K562 (cell line): ENCODE measurements at regions not wholly inside any gene's neighbourhood (a gene's known extent, or its start where the extent isn't known, plus 50 kb on each side); places are given as distances from the start of the nearest gene placed in this dataset.

Experiments
- ATAC-seq: fragments of 200-7000 bp; cut with Tn5 transposase; 3 replicates; pipeline ENCODE4 v1.9.1; 2020; ENCODE audit warnings: moderate library complexity
- BruUV-seq: library from RNA; stranded (reverse); fragments of 400-500 nt; replicated peaks from 2 replicates; lab custom pipeline; 2021; lab: Mats Ljungman, UMichigan
- CTCF ChIA-PET: fragments of 300-600 bp; formaldehyde crosslinking; extraction: SDS; loops from one replicate; lab custom pipeline; 2021; ENCODE audit warnings: low intra/inter-chr PET ratio; lab: Yijun Ruan, JAX
- POLR2A ChIA-PET: fragments of 300-600, 350-650 bp; sonication (Branson Sonifier 250); formaldehyde crosslinking; extraction: SDS; loops from one replicate; lab custom pipeline; 2021; ENCODE audit warnings: antibody characterized with exemption, inconsistent platforms; lab: Yijun Ruan, JAX
- DNase-seq, 4 experiments: peaks; one replicate each; pipeline versions ENCODE4 v3.0.0 to v3.0.0-alpha.2; 2011 to 2018; ENCODE audit warnings: low spot score in 3 of 4, mixed read lengths in 3 of 4; ENCODE audit errors: extremely low read depth in 1 of 4
- FAIRE-seq: peaks from 2 replicates; lab custom pipeline; 2011; peaks lifted over from hg19 to GRCh38; lab: Jason Lieb, UNC
- H2AFZ ChIP-seq: 2 replicates; pipeline ENCODE4 v1.6.0; 2011; ENCODE audit warnings: low read depth, low read length, control low read depth, inconsistent platforms
- H3K27ac ChIP-seq: fragments of 200-600 bp; 3 replicates; pipeline ENCODE4 v1.8.0; 2011; ENCODE audit warnings: low read depth, mild to moderate bottlenecking, control low read depth, inconsistent platforms, low read length, moderate library complexity, mixed read lengths; ENCODE audit errors: extremely low read depth
- H3K27me3 ChIP-seq, 2 experiments: fragments of 300-600 bp in 1 of 2; 2 replicates in 1 of 2; 3 replicates in 1 of 2; pipeline versions ENCODE4 v1.6.0 to v1.8.0; 2011; ENCODE audit warnings: inconsistent platforms in 2 of 2, low read length in 2 of 2, mild to moderate bottlenecking in 1 of 2, mixed read lengths in 1 of 2, moderate library complexity in 1 of 2; ENCODE audit not compliant: control insufficient read depth in 2 of 2, insufficient read depth in 2 of 2
- H3K36me3 ChIP-seq: fragments of 300-600 bp; 3 replicates; pipeline ENCODE4 v1.8.0; 2011; ENCODE audit warnings: mild to moderate bottlenecking, low read length, inconsistent platforms; ENCODE audit not compliant: control insufficient read depth, insufficient read depth
- H3K4me1 ChIP-seq, 2 experiments: fragments of 200-600 bp in 1 of 2; replicated peaks in 1 of 2; 2 replicates in 1 of 2; 3 replicates in 1 of 2; pipeline versions ENCODE4 v1.5.1 to v1.8.0; 2011; ENCODE audit warnings: inconsistent platforms in 2 of 2, low read length in 2 of 2, mild to moderate bottlenecking in 1 of 2, mixed read lengths in 1 of 2, moderate library complexity in 1 of 2; ENCODE audit not compliant: control insufficient read depth in 2 of 2, insufficient read depth in 2 of 2
- H3K4me2 ChIP-seq: 2 replicates; pipeline ENCODE4 v1.6.1; 2011; ENCODE audit warnings: low read length, control low read depth, inconsistent platforms, mixed read lengths; ENCODE audit not compliant: insufficient read depth
- H3K4me3 ChIP-seq: fragments of 200-600 bp; sonication (generic), shearing (Covaris generic); 2 replicates; pipeline ENCODE4 v1.5.1; 2016; ENCODE audit warnings: control low read depth, inconsistent platforms
- H3K79me2 ChIP-seq: fragments of 200-600 bp; 3 replicates; pipeline ENCODE4 v1.8.0; 2011; ENCODE audit warnings: low read length, inconsistent platforms; ENCODE audit not compliant: control insufficient read depth, insufficient read depth
- H3K9ac ChIP-seq, 2 experiments: 2 replicates each; pipeline versions ENCODE4 v1.6.0 to v1.6.1; 2011; ENCODE audit warnings: low read depth in 2 of 2, low read length in 2 of 2, control low read depth in 1 of 2, inconsistent platforms in 1 of 2, mild to moderate bottlenecking in 1 of 2, mixed read lengths in 1 of 2; ENCODE audit not compliant: insufficient read depth in 1 of 2
- H3K9me1 ChIP-seq: one replicate; pipeline ENCODE4 v1.6.0; 2011; ENCODE audit warnings: inconsistent platforms, mild to moderate bottlenecking, low read length, moderate library complexity; ENCODE audit not compliant: control insufficient read depth, insufficient read depth
- H3K9me3 ChIP-seq: replicated peaks from 2 replicates; pipeline ENCODE4 v1.5.1; 2011; ENCODE audit warnings: low read depth, low read length, inconsistent platforms; ENCODE audit not compliant: control insufficient read depth, insufficient read depth
- H4K20me1 ChIP-seq: replicated peaks from 2 replicates; pipeline ENCODE4 v1.6.1; 2011; ENCODE audit warnings: low read length, inconsistent platforms, mixed read lengths; ENCODE audit not compliant: control insufficient read depth, insufficient read depth
- DIDO1 ChIP-seq: fragments of 450-650 bp; IDR thresholded peaks from 2 replicates; pipeline ENCODE4 v1.6.1; 2016; ENCODE audit warnings: low read depth, missing biosample characterization, missing genetic modification characterization
- E4F1 ChIP-seq: fragments of 250-450 bp; sonication (Bioruptor Pico); IDR thresholded peaks from 2 replicates; pipeline ENCODE4 v1.5.0; 2021; ENCODE audit warnings: mild to moderate bottlenecking, borderline replicate concordance
- ELK1 ChIP-seq: sonication (generic); formaldehyde crosslinking; IDR thresholded peaks from 2 replicates; pipeline ENCODE4 v1.8.1; 2022; ENCODE audit warnings: missing genetic modification reagents
- EZH2 ChIP-seq: IDR thresholded peaks from 2 replicates; pipeline ENCODE4 v1.6.1; 2012; ENCODE audit warnings: low read depth, mild to moderate bottlenecking, inconsistent platforms, low read length, borderline replicate concordance
- HMBOX1 ChIP-seq: sonication (generic); IDR thresholded peaks from 2 replicates; pipeline ENCODE4 v1.6.1; 2016
- IFI16 ChIP-seq: fragments of 250-450 bp; sonication (Bioruptor Pico); IDR thresholded peaks from 2 replicates; pipeline ENCODE4 v2.1.2; 2022; ENCODE audit warnings: mild to moderate bottlenecking, inconsistent platforms
- IRF9 ChIP-seq: fragments of 450-650 bp; IDR thresholded peaks from 2 replicates; pipeline ENCODE4 v1.6.1; 2016; ENCODE audit warnings: missing biosample characterization, missing genetic modification characterization
- MAZ ChIP-seq, 2 experiments: fragments of 450-650 bp in 1 of 2; sonication (generic) in 1 of 2; formaldehyde crosslinking; IDR thresholded peaks in 1 of 2; conservative IDR thresholded peaks in 1 of 2; 2 replicates each; pipeline versions ENCODE4 v1.4.0 to v1.5.0; 2020; ENCODE audit warnings: mild to moderate bottlenecking in 1 of 2, missing genetic modification reagents in 1 of 2
- PRPF4 ChIP-seq: fragments of 200-400 bp; formaldehyde crosslinking; IDR thresholded peaks from one replicate; pipeline ENCODE4 v1.6.1; 2017; ENCODE audit warnings: low read length, low read depth, mild to moderate bottlenecking; ENCODE audit not compliant: insufficient read depth, poor library complexity, severe bottlenecking
- RBM25 ChIP-seq: fragments of 200-400 bp; formaldehyde crosslinking; IDR thresholded peaks from 2 replicates; pipeline ENCODE4 v1.6.1; 2018; ENCODE audit warnings: low read length, low read depth, moderate library complexity; ENCODE audit not compliant: severe bottlenecking
- TAF9B ChIP-seq: fragments of 450-650 bp; IDR thresholded peaks from 2 replicates; pipeline ENCODE4 v1.6.1; 2018; ENCODE audit warnings: mild to moderate bottlenecking; ENCODE audit not compliant: partially characterized antibody
- TBL1XR1 ChIP-seq, 2 experiments: IDR thresholded peaks; 2 replicates each; pipeline ENCODE4 v1.6.1; 2012; ENCODE audit warnings: improper control_type of control experiment in 2 of 2, low read length in 2 of 2, mild to moderate bottlenecking in 1 of 2
- TEAD1 ChIP-seq, 2 experiments: fragments of 450-650 bp in 1 of 2; sonication (generic) in 1 of 2; formaldehyde crosslinking; IDR thresholded peaks; 2 replicates each; pipeline versions ENCODE4 v1.4.0 to v1.8.0; 2020 to 2022; ENCODE audit warnings: mild to moderate bottlenecking in 2 of 2, missing genetic modification reagents in 1 of 2
- ZNF121 ChIP-seq: sonication (generic); formaldehyde crosslinking; conservative IDR thresholded peaks from 2 replicates; pipeline ENCODE4 v1.8.0; 2022; ENCODE audit warnings: missing genetic modification reagents
- ZNF507 ChIP-seq: conservative IDR thresholded peaks from 2 replicates; pipeline ENCODE4 v1.6.1; 2017; ENCODE audit warnings: missing genetic modification characterization, missing compliant biosample characterization
- WGBS: fragments of 100-300 bp; shearing (Covaris generic); methylation state at CpG from one replicate; pipeline ENCODE4 v1.1.6; 2016; ENCODE audit warnings: low coverage, mixed read lengths; ENCODE audit not compliant: insufficient coverage; ENCODE audit errors: missing lambda C conversion rate; 5-methylcytosine and 5-hydroxymethylcytosine counted together
- in situ Hi-C: fragments of 300-500 bp; cut with MboI; formaldehyde crosslinking; loops from 4 replicates; pipeline ENCODE4 v1.15.0; 2018; ENCODE audit warnings: inconsistent platforms, mixed read lengths
- intact Hi-C: fragments of 100-400 bp; cut with micrococcal nuclease; formaldehyde crosslinking; loops from 2 replicates; pipeline ENCODE4 v1.14.2; 2022

GRCh38 chr1:8138673-8139072, 112.6 kb upstream of the ERRFI1 start:
- CTCF ChIA-PET = no interaction called here
- TF ChIP-seq EZH2 (no peak), TBL1XR1 (IDR thresholded peaks at IDR 0.05; ENCODE audit: low read length in 2 of 2) (no peak), E4F1 (CRISPR knock-in tag) (no peak), PRPF4 (no peak), DIDO1 (tag) (no peak), RBM25 (peak; percentile 59), TEAD1 (CRISPR knock-in tag; IDR thresholded peaks at IDR 0.05) (no peak), MAZ (CRISPR knock-in tag; conservative IDR thresholded peaks at IDR 0.05 in 1 of 2, IDR thresholded peaks at IDR 0.05 in 1 of 2) (no peak), IRF9 (tag) (no peak), TAF9B (no peak), HMBOX1 (no peak), ELK1 (CRISPR knock-in tag) (no peak), ZNF507 (tag) (no peak), IFI16 (no peak), ZNF121 (peak; percentile 81)

More at GRCh38 chr1:8138673-8139072, 112.6 kb upstream of the ERRFI1 start:
- Histone ChIP-seq H3K27ac (no peak overlapping the region), H2AFZ (no peak overlapping the region), H3K27me3 (peaks cover 51 to 57% of the 10 kb centered on the region in 2 experiments), H3K9ac (no peak overlapping the region), H3K36me3 (no peaks in the 10 kb centered on the region), H3K9me3 (no peaks in the 10 kb centered on the region), H3K4me2 (no peak overlapping the region), H3K4me3 (no peak overlapping the region), H3K79me2 (no peaks in the 10 kb centered on the region), H3K9me1 (no peaks in the 10 kb centered on the region), H3K4me1 (no peaks in the 10 kb centered on the region), H4K20me1 (no peaks in the 10 kb centered on the region)
- no peak for ATAC-seq
- in situ Hi-C loops (no loop called here), intact Hi-C loops (no loop called here)
- DNase-seq = no peak
- 11% methylated on average over 6 of the region's 6 CpGs for WGBS
- no TSS peak for BruUV-seq
- FAIRE-seq = no peak
- POLR2A ChIA-PET = no interaction called here
